Heart left ventricle (tissue), 13 donors: ENCODE measurements at regions not wholly inside any gene's neighbourhood (a gene's known extent, or its start where the extent isn't known, plus 50 kb on each side); places are given as distances from the start of the nearest gene placed in this dataset.

ENCODE experiments used
- CTCF ChIP-seq, 12 donors: fragments of 200-600 bp; sonication (generic) in 4 of 12; IDR thresholded peaks; one replicate each; pipeline versions ENCODE4 v1.5.0 to v1.8.0; 2018 to 2022; ENCODE audit warnings: antibody characterized with exemption in 12 of 12, mild to moderate bottlenecking in 5 of 12
- POLR2A ChIP-seq, 2 donors: fragments of 450-650 bp; IDR thresholded peaks; one replicate each; pipeline ENCODE4 v1.6.1; 2017; ENCODE audit warnings: antibody characterized with exemption in 2 of 2, mild to moderate bottlenecking in 2 of 2, moderate library complexity in 2 of 2
- donor health status: ischemic (EF 13 %, LVEDD 7.1; RV severe dilation, severe dysfunction).
- donor health status: DM: no; HTN: yes; CAD: no.
- donor health status: DM: no; HTN: no; CAD: no.
- donor health status: ischemic (EF 25% LVEDD 6.9; RV normal size, moderate dysfunction).
- donor health status: ischemic (EF 25% LVEDD 5.7; RV mildly dilated, moderate dysfunction).
- donor health status: ischemic (EF 35%, LVEDD 5.7; RV mildly dilated, moderate dysfunction).
- donor health status: nonischemic (EF 11% LVEDD 7.7; RV severe dilation, severe dysfunction).
- donor health status: DM: yes; HTN: yes; CAD: no.
- donor health status: PGD.
- donor health status: ischemic (EF 29% LVEDD 5.4; RV normal size, mild dysfunction).
- donor health status: nonischemic (EF 23%, LVEDD 6.1; RV moderate dilation, normal function).

GRCh38 chr12:97309921-97310320, 152.7 kb upstream of the RMST start:
- no peak for TF ChIP-seq CTCF (IDR thresholded peaks at IDR 0.05)
- no peak for TF ChIP-seq POLR2A (IDR thresholded peaks at IDR 0.05)
